Endothelial cell (in vitro differentiated cells): ENCODE measurements at regions not wholly inside any gene's neighbourhood (a gene's known extent, or its start where the extent isn't known, plus 50 kb on each side); places are given as distances from the start of the nearest gene placed in this dataset.
"Not testable (repeated sequence)": the region's sequence is repeated elsewhere in the genome, so short reads cannot be mapped to it uniquely, and the experiment has no call there.

Experiments used
- DNase-seq: peaks from one replicate; pipeline ENCODE4 v3.0.0; 2021; ENCODE audit warnings: low spot score
- H3K27ac Mint-ChIP-seq: one replicate; pipeline ENCODE4 v1.8.0; 2021; ENCODE audit warnings: mixed read lengths, inconsistent platforms; ENCODE audit not compliant: unreplicated experiment
- H3K27me3 Mint-ChIP-seq: one replicate; pipeline ENCODE4 v1.8.0; 2021; ENCODE audit warnings: mild to moderate bottlenecking, moderate library complexity, mixed read lengths, inconsistent platforms; ENCODE audit not compliant: unreplicated experiment
- H3K36me3 Mint-ChIP-seq: one replicate; pipeline ENCODE4 v1.8.0; 2021; ENCODE audit warnings: mild to moderate bottlenecking, low read depth, mixed read lengths, inconsistent platforms; ENCODE audit not compliant: unreplicated experiment
- H3K4me1 Mint-ChIP-seq: one replicate; pipeline ENCODE4 v1.8.0; 2021; ENCODE audit warnings: mild to moderate bottlenecking, mixed read lengths, inconsistent platforms; ENCODE audit not compliant: unreplicated experiment
- H3K4me3 Mint-ChIP-seq: one replicate; pipeline ENCODE4 v1.8.0; 2021; ENCODE audit warnings: mild to moderate bottlenecking, mixed read lengths, inconsistent platforms; ENCODE audit not compliant: unreplicated experiment
- H3K9me3 Mint-ChIP-seq: one replicate; pipeline ENCODE4 v1.8.0; 2021; ENCODE audit warnings: mixed read lengths, inconsistent platforms; ENCODE audit not compliant: unreplicated experiment
- TF ChIP-seq, protein P1 (sequence below): fragments of 200-600 bp; sonication (generic); IDR thresholded peaks from one replicate; pipeline ENCODE4 v1.5.0; 2021; ENCODE audit warnings: antibody characterized with exemption; ENCODE audit not compliant: unreplicated experiment

DNA sequence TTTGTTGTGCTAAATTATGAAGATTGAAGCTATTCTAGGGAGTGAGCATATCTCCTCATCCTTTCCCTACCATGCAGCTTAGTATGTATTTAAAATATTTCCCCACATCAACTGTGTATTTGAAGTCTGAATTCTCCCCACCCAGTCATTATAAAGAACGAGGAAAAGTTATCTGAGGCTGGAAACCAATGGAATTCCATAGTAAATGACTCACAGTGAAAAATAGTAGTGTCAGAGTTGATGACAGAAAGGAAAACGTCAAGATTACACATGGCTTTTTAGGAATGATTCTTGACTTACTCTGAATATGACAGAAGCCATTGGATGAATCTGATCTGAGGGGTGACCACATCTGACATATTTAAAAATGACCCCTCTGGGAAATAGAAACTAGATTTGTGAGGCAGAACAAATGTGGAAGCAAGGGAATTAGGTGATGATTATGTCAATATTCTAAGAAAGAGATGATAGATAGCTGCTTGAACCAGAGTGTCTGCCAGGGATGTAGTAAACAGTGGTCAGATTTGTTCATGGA is 1768.9 kb upstream of the CDH9 start:
- no peaks in the 10 kb centered on the region for H3K4me1 Mint-ChIP-seq
- H3K4me3 Mint-ChIP-seq, result no peak overlapping the region
- TF ChIP-seq, protein P1, sequence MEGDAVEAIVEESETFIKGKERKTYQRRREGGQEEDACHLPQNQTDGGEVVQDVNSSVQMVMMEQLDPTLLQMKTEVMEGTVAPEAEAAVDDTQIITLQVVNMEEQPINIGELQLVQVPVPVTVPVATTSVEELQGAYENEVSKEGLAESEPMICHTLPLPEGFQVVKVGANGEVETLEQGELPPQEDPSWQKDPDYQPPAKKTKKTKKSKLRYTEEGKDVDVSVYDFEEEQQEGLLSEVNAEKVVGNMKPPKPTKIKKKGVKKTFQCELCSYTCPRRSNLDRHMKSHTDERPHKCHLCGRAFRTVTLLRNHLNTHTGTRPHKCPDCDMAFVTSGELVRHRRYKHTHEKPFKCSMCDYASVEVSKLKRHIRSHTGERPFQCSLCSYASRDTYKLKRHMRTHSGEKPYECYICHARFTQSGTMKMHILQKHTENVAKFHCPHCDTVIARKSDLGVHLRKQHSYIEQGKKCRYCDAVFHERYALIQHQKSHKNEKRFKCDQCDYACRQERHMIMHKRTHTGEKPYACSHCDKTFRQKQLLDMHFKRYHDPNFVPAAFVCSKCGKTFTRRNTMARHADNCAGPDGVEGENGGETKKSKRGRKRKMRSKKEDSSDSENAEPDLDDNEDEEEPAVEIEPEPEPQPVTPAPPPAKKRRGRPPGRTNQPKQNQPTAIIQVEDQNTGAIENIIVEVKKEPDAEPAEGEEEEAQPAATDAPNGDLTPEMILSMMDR, result no peak
- no peaks in the 10 kb centered on the region for H3K27me3 Mint-ChIP-seq
- H3K36me3 Mint-ChIP-seq, result no peaks in the 10 kb centered on the region
- H3K9me3 Mint-ChIP-seq, result no peaks in the 10 kb centered on the region
- H3K27ac Mint-ChIP-seq, result no peak overlapping the region
- DNase-seq, result no peak

DNA sequence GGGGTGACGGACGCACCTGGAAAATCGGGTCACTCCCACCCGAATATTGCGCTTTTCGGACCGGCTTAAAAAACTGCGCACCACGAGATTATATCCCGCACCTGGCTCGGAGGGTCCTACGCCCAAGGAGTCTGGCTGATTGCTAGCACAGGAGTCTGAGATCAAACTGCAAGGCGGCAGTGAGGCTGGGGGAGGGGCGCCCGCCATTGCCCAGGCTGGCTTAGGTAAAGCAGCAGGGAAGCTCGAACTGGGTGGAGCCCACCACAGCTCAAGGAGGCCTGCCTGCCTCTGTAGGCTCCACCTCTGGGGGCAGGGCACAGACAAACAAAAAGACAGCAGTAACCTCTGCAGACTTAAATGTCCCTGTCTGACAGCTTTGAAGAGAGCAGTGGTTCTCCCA is 1760.6 kb upstream of the CDH9 start:
- H3K4me1 Mint-ChIP-seq, H3K27me3 Mint-ChIP-seq, H3K36me3 Mint-ChIP-seq, H3K4me3 Mint-ChIP-seq, H3K27ac Mint-ChIP-seq, DNase-seq, H3K9me3 Mint-ChIP-seq: not testable (repeated sequence)

DNA sequence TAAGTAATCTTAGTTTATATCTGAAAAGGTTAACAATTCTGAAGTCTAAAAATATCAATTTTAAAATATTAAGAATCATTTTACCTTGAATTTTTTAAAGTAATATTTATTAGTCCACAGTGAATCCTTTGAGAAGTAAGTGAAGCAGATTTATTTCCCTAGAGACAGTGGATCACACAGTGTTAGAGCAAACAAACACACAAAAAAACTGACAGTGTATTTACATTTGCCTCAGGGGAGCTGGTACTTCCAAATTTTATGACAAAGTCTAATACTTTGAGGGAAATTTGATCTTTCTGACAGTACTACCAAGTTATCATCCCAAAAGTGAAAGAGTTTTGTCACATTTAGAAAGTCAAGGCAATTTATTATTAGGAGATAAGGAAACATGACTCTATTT is 1750.6 kb upstream of the CDH9 start:
- DNase-seq, result no peak
- Mint-ChIP-seq H3K27me3 (no peaks in the 10 kb centered on the region), H3K9me3 (no peaks in the 10 kb centered on the region), H3K36me3 (no peaks in the 10 kb centered on the region), H3K27ac (no peak overlapping the region), H3K4me3 (no peak overlapping the region), H3K4me1 (no peaks in the 10 kb centered on the region)
- TF ChIP-seq, protein P1, result no peak

DNA sequence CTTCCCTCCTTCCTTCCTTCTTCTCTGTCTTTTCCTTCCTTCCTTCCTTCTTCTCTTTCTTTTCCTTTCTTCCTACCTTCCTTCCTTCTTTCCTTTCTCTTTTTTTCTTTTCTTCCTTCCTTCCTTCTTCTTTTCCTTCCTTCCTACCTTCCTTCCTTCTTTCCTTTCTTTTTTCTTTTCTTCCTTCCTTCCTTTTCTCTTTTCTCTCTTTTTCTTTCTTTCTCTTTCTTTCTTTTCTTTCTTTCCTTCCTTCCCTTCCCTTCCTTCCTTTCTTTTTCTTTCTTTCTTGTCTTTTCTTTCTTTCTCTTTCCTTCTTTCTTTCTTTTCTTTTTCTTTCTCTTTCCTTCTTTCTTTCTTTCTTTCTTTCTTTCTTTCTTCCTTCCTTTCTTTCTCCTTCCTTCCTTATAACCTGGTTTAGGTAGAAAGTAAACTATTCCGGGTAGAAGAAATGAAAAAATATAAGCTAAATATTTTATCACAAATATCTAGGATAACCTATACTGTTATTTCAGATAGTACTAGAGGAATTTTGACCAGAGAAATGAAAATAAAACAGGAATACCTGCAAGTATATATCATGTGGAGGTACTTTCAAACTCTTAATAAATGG is 1741.8 kb upstream of the CDH9 start:
- Mint-ChIP-seq H3K27me3 (no peaks in the 10 kb centered on the region), H3K4me1 (no peaks in the 10 kb centered on the region), H3K9me3 (no peaks in the 10 kb centered on the region), H3K27ac (no peak overlapping the region), H3K36me3 (no peaks in the 10 kb centered on the region), H3K4me3 (no peak overlapping the region)
- TF ChIP-seq, protein P1, result no peak
- no peak for DNase-seq

DNA sequence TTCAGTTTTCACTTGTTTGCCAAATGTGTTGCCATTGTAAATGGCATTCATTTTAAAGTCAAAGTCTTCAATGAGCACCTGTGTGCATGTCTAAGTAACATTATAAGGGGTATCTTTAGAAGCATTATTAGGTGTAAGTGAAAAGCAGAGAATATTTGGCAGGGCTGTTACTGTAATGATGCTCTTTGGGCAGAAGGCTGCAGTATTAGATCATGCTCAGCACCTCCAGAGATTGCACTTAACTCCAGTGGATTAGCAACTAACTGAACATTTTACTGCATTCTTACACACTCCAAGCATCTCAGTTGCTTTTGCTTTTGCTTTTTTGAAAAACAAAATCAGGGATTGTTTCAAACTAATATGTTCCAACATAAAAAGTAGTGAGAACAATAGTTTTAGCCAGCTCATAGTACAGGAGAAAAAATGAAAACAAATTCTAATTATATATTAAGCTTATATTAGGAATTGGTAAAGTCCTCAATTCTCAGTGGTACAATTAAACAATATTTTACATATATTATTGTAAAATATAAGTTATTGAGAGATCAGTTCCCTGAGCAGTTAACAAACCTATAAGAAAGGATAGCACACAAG is 1740.9 kb upstream of the CDH9 start:
- Mint-ChIP-seq H3K4me3 (no peak overlapping the region), H3K9me3 (no peaks in the 10 kb centered on the region), H3K4me1 (no peaks in the 10 kb centered on the region), H3K36me3 (no peaks in the 10 kb centered on the region), H3K27ac (no peak overlapping the region), H3K27me3 (no peaks in the 10 kb centered on the region)
- peak; percentile 9 for DNase-seq
- TF ChIP-seq, protein P1, result no peak
